Neural progenitor cell (in vitro differentiated cells): ENCODE measurements at regions not wholly inside any gene's neighbourhood (a gene's known extent, or its start where the extent isn't known, plus 50 kb on each side); places are given as distances from the start of the nearest gene placed in this dataset.

Experiments used
- CTCF ChIP-seq: fragments of 200-600 bp; sonication (generic); IDR thresholded peaks from 2 replicates; pipeline ENCODE4 v1.5.1; 2017; ENCODE audit warnings: antibody characterized with exemption, mild to moderate bottlenecking
- EZH2phosphoT487 ChIP-seq: fragments of 200-600 bp; sonication (generic); IDR thresholded peaks from 2 replicates; pipeline ENCODE4 v1.6.1; 2017; ENCODE audit warnings: antibody characterized with exemption

GRCh38 chr17:51376739-51377138 lies 116.4 kb downstream of the UTP18 start:
- TF ChIP-seq CTCF (no peak), EZH2phosphoT487 (no peak)
